ENCODE measurements at regions not wholly inside any gene's neighbourhood (a gene's known extent, or its start where the extent isn't known, plus 50 kb on each side); places are given as distances from the start of the nearest gene placed in this dataset.

DNA sequence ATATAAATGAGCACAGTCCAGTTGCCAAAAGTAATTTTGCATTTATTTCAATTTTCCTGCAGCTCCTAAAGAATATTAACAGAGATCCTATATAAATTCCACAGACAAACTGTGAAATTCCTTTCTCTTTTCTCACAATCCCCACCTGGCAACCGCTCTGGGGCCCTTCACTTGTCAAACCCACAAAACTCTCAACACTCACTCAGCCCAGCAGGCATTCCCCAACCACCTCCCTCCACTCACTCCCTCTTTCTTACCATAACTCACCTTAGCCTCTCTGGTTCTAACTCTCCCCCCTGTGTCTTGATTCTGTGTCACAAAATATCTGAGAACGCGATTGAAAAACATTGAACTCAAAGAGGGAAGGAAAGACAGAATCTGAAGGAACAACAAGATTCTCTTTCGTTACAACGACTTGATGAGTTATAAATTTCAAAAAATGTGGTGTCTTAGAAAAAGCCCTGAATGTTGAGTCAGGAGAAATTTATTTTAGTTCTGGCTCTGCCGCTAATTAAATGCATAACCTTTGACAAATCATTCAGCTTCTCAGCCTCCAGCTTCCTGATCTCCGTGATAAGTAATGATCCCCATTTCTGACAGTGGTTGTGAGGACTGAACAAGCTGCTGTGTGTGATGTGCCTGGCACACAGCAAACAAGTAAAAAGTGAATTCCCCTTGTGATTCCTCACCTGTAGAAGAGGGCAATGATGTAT, 87.9 kb downstream of the UNC5CL start:
- TF ChIP-seq, protein P1, sequence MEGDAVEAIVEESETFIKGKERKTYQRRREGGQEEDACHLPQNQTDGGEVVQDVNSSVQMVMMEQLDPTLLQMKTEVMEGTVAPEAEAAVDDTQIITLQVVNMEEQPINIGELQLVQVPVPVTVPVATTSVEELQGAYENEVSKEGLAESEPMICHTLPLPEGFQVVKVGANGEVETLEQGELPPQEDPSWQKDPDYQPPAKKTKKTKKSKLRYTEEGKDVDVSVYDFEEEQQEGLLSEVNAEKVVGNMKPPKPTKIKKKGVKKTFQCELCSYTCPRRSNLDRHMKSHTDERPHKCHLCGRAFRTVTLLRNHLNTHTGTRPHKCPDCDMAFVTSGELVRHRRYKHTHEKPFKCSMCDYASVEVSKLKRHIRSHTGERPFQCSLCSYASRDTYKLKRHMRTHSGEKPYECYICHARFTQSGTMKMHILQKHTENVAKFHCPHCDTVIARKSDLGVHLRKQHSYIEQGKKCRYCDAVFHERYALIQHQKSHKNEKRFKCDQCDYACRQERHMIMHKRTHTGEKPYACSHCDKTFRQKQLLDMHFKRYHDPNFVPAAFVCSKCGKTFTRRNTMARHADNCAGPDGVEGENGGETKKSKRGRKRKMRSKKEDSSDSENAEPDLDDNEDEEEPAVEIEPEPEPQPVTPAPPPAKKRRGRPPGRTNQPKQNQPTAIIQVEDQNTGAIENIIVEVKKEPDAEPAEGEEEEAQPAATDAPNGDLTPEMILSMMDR (IDR thresholded peaks at IDR 0.05): no peak
- no peak for TF ChIP-seq POLR2A (IDR thresholded peaks at IDR 0.05; ENCODE audit: low read depth)
- no peak for TF ChIP-seq POLR2AphosphoS5 (IDR thresholded peaks at IDR 0.05)
- TF ChIP-seq EP300 (IDR thresholded peaks at IDR 0.05): no peak
